HG03432 (cell line): ENCODE measurements at regions not wholly inside any gene's neighbourhood (a gene's known extent, or its start where the extent isn't known, plus 50 kb on each side); places are given as distances from the start of the nearest gene placed in this dataset.

ENCODE experiments used
- ATAC-seq: cut with Tn5 transposase; IDR thresholded peaks from one replicate; pipeline ENCODE4 v1.9.1; 2021; ENCODE audit warnings: mild to moderate bottlenecking, moderate library complexity; ENCODE audit not compliant: unreplicated experiment

GRCh38 chr13:48146636-48147035 lies 51.7 kb upstream of the MED4 start:
- no peak for ATAC-seq

- no peak for ATAC-seq
Measured at GRCh38 chr13:48146122-48146521, 51.2 kb upstream of the MED4 start.
